SK-N-DZ (cell line): ENCODE measurements at regions not wholly inside any gene's neighbourhood (a gene's known extent, or its start where the extent isn't known, plus 50 kb on each side); places are given as distances from the start of the nearest gene placed in this dataset.

Experiments
- DNase-seq: peaks from one replicate; pipeline ENCODE4 v3.0.0-alpha.2; 2015; ENCODE audit warnings: low spot score

GRCh38 chr11:24005202-24005876 is 491.5 kb upstream of the LUZP2 start:
- DNase-seq = no peak

- DNase-seq = no peak
Measured at GRCh38 chr11:24043842-24044241, 453.0 kb upstream of the LUZP2 start.

- DNase-seq = no peak
Measured at GRCh38 chr11:24046731-24047130, 450.1 kb upstream of the LUZP2 start.

- no peak for DNase-seq
Measured at GRCh38 chr11:24056051-24056450, 440.8 kb upstream of the LUZP2 start.

- DNase-seq = no peak
Measured at GRCh38 chr11:24060125-24060524, 436.7 kb upstream of the LUZP2 start.

- DNase-seq = no peak
Measured at GRCh38 chr11:24064309-24064903, 432.4 kb upstream of the LUZP2 start.

GRCh38 chr11:24068197-24068596 is 428.7 kb upstream of the LUZP2 start:
- DNase-seq = no peak

GRCh38 chr11:24070435-24070834 is 426.4 kb upstream of the LUZP2 start:
- no peak for DNase-seq

- no peak for DNase-seq
Measured at GRCh38 chr11:24078018-24078417, 418.8 kb upstream of the LUZP2 start.

- DNase-seq = no peak
Measured at GRCh38 chr11:24082241-24082640, 414.6 kb upstream of the LUZP2 start.

GRCh38 chr11:24082860-24083259 is 414.0 kb upstream of the LUZP2 start:
- DNase-seq = peak; percentile 11

- DNase-seq = no peak
Measured at GRCh38 chr11:24084956-24085355, 411.9 kb upstream of the LUZP2 start.

GRCh38 chr11:24086921-24087320 is 409.9 kb upstream of the LUZP2 start:
- no peak for DNase-seq

- no peak for DNase-seq
Measured at GRCh38 chr11:24091594-24091993, 405.3 kb upstream of the LUZP2 start.

GRCh38 chr11:24093375-24093774 is 403.5 kb upstream of the LUZP2 start:
- peak; percentile 20 for DNase-seq

GRCh38 chr11:24108609-24109008 is 388.2 kb upstream of the LUZP2 start:
- DNase-seq = no peak

- no peak for DNase-seq
Measured at GRCh38 chr11:24122291-24122690, 374.6 kb upstream of the LUZP2 start.

GRCh38 chr11:24124876-24125275 is 372.0 kb upstream of the LUZP2 start:
- DNase-seq = no peak

GRCh38 chr11:24131698-24132097 is 365.2 kb upstream of the LUZP2 start:
- no peak for DNase-seq

- no peak for DNase-seq
Measured at GRCh38 chr11:24132471-24132870, 364.4 kb upstream of the LUZP2 start.

- DNase-seq = no peak
Measured at GRCh38 chr11:24134879-24135589, 361.8 kb upstream of the LUZP2 start.

GRCh38 chr11:24142062-24142461 is 354.8 kb upstream of the LUZP2 start:
- DNase-seq = no peak

- no peak for DNase-seq
Measured at GRCh38 chr11:24145411-24145810, 351.4 kb upstream of the LUZP2 start.
